GM11168 (cell line): ENCODE measurements at regions not wholly inside any gene's neighbourhood (a gene's known extent, or its start where the extent isn't known, plus 50 kb on each side); places are given as distances from the start of the nearest gene placed in this dataset.

Experiments
- in situ Hi-C: fragments of 300-500 bp; cut with MboI; formaldehyde crosslinking; loops from one replicate; pipeline ENCODE4 v1.12.0; 2022; ENCODE audit warnings: low sequenced_read_pairs; ENCODE audit not compliant: unreplicated experiment

DNA sequence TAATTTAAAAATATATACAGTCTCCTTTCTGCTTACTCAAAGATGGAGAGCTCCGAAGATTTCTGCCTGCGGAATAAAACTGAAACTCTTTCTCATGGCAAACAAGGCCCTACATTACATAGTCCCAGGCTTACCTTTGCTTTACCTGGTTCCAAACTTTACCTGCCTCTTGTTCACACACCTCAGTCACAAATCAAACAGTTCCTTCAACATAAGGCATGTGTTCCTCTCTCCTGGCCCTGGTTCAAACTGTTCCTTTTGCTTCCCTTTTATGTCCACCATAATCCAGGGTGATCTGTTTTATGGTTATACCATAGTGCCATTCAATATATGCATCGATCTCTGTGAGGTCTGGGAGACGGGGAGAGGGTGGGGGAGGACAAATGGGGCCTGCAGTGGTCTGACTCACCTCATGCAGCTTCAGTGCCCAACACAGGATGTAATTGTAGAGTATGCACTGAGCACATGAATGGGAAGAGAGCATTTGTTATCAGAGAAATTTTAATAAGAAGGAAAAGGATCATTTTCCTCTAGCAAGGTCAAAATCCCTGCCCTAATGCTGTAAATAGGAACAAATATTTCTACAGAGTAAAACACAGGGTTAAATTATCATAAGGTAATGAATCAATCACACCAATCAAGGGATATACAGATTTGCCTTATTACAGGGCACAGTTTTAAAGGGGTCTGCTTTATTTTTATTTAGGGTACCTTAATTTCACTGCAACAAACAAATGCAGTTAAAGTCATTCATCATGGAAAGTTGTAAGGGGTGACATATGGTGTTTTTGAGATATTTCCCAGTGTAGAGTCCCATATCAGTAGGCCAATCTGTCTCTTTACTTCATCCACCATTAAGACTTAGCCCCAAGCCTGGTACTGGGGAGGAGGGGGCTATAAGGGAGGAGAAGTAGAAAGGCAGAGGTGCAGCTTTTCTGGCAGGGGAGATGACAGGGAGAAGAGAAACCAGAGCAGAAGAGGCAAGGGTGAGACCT lies 88.8 kb upstream of the PDE1C start:
- in situ Hi-C loops = no loop called here

DNA sequence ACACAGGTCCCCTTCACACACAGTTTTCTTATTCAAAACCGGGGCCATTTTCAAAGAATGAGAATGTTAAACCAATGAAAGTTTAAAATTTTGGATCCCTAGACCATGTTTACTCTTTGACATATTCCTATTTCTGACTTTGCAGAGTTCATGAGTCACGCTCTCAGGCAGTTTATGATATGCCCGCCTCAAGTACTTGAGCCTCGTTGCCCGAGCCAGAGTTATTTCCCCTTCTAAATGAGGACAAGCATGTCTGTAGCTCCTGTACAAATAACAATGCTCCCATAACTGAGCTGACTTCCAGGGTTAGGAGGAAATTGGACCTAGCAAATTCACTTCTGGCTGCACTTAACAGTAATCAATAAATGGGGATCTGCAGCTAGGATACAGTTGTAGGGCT lies 87.9 kb upstream of the PDE1C start:
- in situ Hi-C loops = no loop called here

GRCh38 chr7:32155712-32156111 lies 85.5 kb upstream of the PDE1C start:
- in situ Hi-C loops = no loop called here

DNA sequence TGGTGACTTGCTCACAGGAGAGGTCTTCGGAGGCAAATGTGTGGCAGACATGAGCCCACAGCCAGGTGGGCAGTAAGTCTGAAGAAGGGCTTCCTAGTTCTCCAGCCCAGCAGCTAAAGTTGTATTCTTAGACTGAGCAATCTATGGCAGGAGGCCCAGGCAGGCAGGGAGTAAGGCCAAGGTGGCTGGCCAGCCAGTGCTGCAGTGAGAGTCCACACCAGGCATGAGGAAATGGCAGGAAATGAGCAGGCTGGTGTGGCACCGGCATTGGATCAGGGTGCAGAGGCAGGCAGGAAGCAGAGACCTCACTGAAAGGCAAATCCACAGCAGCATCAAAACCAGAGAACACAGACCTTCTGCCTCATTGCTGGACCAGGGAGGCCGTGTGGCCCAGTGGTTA lies 84.6 kb upstream of the PDE1C start:
- in situ Hi-C loops = no loop called here

GRCh38 chr7:32153006-32153405 lies 82.8 kb upstream of the PDE1C start:
- in situ Hi-C loops = no loop called here

GRCh38 chr7:32152576-32152975 lies 82.4 kb upstream of the PDE1C start:
- in situ Hi-C loops = no loop called here

DNA sequence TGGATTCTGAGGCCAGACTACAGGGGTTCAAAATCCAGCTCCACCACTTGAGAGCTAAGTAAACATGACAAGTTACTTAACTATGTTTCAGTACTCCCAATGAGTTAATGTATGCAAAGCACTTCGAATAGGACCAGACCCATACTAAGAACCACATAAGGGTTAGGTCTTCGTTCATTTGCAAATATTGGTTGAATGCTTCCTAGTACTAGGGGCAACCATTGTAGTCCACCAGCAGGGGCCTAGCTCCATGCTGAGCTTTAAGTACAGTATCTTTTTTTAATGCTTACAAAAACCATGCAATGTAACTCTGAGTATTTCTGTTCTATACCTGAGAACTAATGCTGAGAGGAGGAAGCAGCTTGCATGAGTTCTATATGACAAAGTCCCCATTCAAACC lies 80.4 kb upstream of the PDE1C start:
- in situ Hi-C loops = no loop called here

- in situ Hi-C loops = no loop called here
Observed at GRCh38 chr7:32150039-32150438, 79.8 kb upstream of the PDE1C start.

GRCh38 chr7:32147546-32148268 lies 77.5 kb upstream of the PDE1C start:
- in situ Hi-C loops = no loop called here

DNA sequence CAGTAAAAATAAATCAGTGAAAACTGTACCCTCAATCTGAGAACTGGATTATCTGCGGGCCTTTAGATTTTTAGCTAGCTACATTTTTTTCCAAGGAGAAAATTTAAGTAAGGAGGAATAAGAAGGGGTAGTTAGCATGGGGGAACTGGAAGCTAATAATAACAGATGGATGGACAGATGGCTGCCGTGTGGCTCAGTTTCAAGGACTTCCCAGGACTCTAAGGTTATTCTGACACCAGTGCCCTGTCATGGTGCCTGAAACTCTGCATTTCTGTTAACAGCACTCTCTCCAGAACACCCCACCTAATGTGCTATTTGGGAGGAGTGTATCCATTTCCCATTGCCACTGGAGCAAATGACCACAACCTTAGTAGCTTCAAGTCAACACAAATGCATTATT lies 75.7 kb upstream of the PDE1C start:
- in situ Hi-C loops = no loop called here

DNA sequence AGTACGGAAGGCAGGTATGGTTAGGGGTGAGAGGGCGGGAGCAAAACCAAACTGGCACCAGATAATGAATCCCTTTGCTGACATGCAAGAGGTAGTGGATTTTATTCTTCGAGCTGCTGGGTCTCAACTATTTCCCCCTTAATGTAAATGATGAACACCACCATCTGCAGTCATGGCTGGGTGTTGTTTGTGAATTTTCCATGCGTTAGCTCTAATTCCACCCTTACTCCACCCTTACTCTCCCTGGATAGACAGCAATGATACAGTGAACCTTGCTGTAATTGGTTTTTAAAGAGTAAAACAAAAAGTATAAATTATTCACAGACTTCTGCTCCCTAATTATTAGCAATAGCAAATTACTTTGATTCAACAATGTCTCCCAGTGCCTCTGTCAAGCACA lies 74.5 kb upstream of the PDE1C start:
- in situ Hi-C loops = no loop called here

- in situ Hi-C loops = no loop called here
Observed at GRCh38 chr7:32143301-32143700, 73.1 kb upstream of the PDE1C start.

GRCh38 chr7:32142649-32143048 lies 72.4 kb upstream of the PDE1C start:
- in situ Hi-C loops = no loop called here

- in situ Hi-C loops = no loop called here
Observed at GRCh38 chr7:32140210-32140939, 70.2 kb upstream of the PDE1C start.

GRCh38 chr7:32137059-32137458 lies 66.9 kb upstream of the PDE1C start:
- in situ Hi-C loops = no loop called here

- in situ Hi-C loops = no loop called here
Observed at GRCh38 chr7:32131091-32131490, 60.9 kb upstream of the PDE1C start.

DNA sequence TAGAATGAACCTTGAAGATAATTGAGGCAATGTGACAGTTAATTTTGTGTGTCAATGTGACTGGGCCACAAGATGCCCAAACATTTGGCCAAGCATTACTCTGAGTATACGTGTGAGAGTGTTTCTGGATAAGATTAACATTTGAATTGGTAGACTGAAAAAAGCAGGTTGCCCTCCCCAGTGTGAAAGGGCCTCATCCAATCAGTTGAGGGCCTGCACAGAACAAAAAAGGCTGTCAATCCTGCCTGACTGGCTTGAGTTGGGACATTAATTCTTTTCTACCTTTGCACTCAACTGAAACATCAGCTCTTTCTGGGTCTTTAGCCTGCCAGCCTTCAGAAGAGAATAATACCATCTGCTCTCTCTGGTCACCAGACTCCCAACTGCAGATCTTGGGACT lies 56.6 kb upstream of the PDE1C start:
- in situ Hi-C loops = no loop called here
